DND-41 (cell line): ENCODE measurements at regions not wholly inside any gene's neighbourhood (a gene's known extent, or its start where the extent isn't known, plus 50 kb on each side); places are given as distances from the start of the nearest gene placed in this dataset.

Source experiments
- EZH2 ChIP-seq: IDR thresholded peaks from 3 replicates; pipeline ENCODE4 v1.6.1; 2012; ENCODE audit warnings: borderline replicate concordance, low read depth, mild to moderate bottlenecking, moderate library complexity, low read length, inconsistent platforms; ENCODE audit not compliant: severe bottlenecking
- TF ChIP-seq, protein P1 (sequence below): IDR thresholded peaks from 2 replicates; pipeline ENCODE4 v1.5.1; 2012; ENCODE audit warnings: borderline replicate concordance, low read length, moderate library complexity, mild to moderate bottlenecking; ENCODE audit not compliant: poor library complexity, severe bottlenecking; ENCODE audit errors: extremely low read depth

DNA sequence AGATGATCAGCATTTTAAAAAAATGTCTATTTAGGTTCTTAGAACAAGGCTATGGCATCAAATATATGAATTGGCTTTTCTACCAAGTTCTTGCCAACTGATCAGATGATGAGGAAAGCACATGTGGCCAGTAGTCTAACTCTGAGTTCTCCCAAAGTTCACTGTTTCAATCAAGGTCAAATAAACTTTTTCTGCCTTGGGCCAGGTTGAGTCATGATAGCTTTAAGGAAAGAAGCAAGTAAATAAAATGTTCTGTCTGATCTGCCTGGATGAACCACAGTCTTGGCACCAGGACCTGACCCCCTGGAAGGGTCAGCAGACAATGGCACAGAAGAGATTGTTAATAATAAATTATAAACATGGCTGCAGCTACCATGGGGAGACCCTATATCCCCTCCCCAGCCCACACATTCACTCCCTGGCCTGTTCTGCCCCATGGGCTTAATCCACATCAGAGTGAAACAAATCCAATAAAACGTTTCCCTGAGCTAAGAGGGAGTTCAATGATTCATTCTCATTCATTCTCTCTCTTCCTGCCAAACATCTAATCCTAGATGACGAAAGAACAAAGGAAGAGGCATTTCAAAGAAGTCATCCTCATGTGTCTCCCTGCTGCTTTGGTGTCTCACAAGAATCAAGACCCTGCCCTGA, 661.6 kb downstream of the DHX35 start:
- TF ChIP-seq, protein P1, sequence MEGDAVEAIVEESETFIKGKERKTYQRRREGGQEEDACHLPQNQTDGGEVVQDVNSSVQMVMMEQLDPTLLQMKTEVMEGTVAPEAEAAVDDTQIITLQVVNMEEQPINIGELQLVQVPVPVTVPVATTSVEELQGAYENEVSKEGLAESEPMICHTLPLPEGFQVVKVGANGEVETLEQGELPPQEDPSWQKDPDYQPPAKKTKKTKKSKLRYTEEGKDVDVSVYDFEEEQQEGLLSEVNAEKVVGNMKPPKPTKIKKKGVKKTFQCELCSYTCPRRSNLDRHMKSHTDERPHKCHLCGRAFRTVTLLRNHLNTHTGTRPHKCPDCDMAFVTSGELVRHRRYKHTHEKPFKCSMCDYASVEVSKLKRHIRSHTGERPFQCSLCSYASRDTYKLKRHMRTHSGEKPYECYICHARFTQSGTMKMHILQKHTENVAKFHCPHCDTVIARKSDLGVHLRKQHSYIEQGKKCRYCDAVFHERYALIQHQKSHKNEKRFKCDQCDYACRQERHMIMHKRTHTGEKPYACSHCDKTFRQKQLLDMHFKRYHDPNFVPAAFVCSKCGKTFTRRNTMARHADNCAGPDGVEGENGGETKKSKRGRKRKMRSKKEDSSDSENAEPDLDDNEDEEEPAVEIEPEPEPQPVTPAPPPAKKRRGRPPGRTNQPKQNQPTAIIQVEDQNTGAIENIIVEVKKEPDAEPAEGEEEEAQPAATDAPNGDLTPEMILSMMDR = no peak
- TF ChIP-seq EZH2 = no peak
